HCT116 (cell line): ENCODE measurements at regions not wholly inside any gene's neighbourhood (a gene's known extent, or its start where the extent isn't known, plus 50 kb on each side); places are given as distances from the start of the nearest gene placed in this dataset.

Source experiments
- ATAC-seq: fragments of 200-7000 bp; cut with Tn5 transposase; 2 replicates; pipeline ENCODE4 v1.9.1; 2020; ENCODE audit warnings: mild to moderate bottlenecking, moderate library complexity
- BruUV-seq: library from RNA; stranded (reverse); fragments of 400-500 nt; replicated peaks from 2 replicates; lab custom pipeline; 2021; lab: Mats Ljungman, UMichigan
- CTCF ChIA-PET: fragments of 300-600 bp; sonication (Branson Sonifier 250); formaldehyde crosslinking; loops from one replicate; lab custom pipeline; 2021; ENCODE audit warnings: antibody characterized with exemption; lab: Charles Lee
- POLR2A ChIA-PET: fragments of 300-600, 350-600 bp; sonication (Branson Sonifier 250); formaldehyde crosslinking; loops from one replicate; lab custom pipeline; 2021; ENCODE audit warnings: antibody characterized with exemption; lab: Charles Lee
- RAD21 ChIA-PET, 2 experiments: fragments of 300-600 bp; sonication (Branson Sonifier 250); formaldehyde crosslinking; loops; one replicate each; lab custom pipeline; 2023; ENCODE audit warnings: low total read pairs in 2 of 2; ENCODE audit not compliant: uncharacterized antibody in 2 of 2, unreplicated experiment in 2 of 2, low non-redundant PET in 1 of 2; lab: Charles Lee
- DNase-seq: peaks from one replicate; pipeline ENCODE4 v3.0.0-alpha.2; 2010; ENCODE audit warnings: low read depth, low spot score
- H2AFZ ChIP-seq: fragments of 200-600 bp; shearing (Covaris generic), sonication (generic); 2 replicates; pipeline ENCODE4 v1.6.1; 2017; ENCODE audit warnings: low read depth, mixed run types, mixed read lengths, antibody characterized with exemption, low read length; ENCODE audit not compliant: poor library complexity, severe bottlenecking
- H3K27ac ChIP-seq: 2 replicates; pipeline ENCODE4 v1.5.1; 2012; ENCODE audit warnings: low read depth, low read length
- H3K27me3 ChIP-seq: fragments of 200-600 bp; sonication (generic); 2 replicates; pipeline ENCODE4 v1.6.1; 2016; ENCODE audit warnings: mixed run types, low read length, mixed read lengths; ENCODE audit not compliant: insufficient read depth
- H3K36me3 ChIP-seq, 2 experiments: fragments of 200-500 bp in 1 of 2; fragments of 200-600 bp in 1 of 2; sonication (Bioruptor generic) in 1 of 2; sonication (generic) in 1 of 2; 2 replicates each; pipeline versions ENCODE4 v1.5.1 to v1.6.1; 2014 to 2016; ENCODE audit warnings: low read length in 2 of 2, inconsistent platforms in 1 of 2, mixed read lengths in 1 of 2, mixed run types in 1 of 2; ENCODE audit not compliant: insufficient read depth in 2 of 2, control insufficient read depth in 1 of 2
- H3K4me1 ChIP-seq, 2 experiments: fragments of 200-600 bp in 1 of 2; sonication (generic) in 1 of 2; 2 replicates each; pipeline versions ENCODE4 v1.5.1 to v1.6.1; 2012 to 2017; ENCODE audit warnings: low read length in 2 of 2, inconsistent platforms in 1 of 2, mild to moderate bottlenecking in 1 of 2, mixed read lengths in 1 of 2, mixed run types in 1 of 2, moderate library complexity in 1 of 2; ENCODE audit not compliant: insufficient read depth in 2 of 2, control insufficient read depth in 1 of 2
- H3K4me2 ChIP-seq: fragments of 200-600 bp; sonication (generic); 2 replicates; pipeline ENCODE4 v1.6.1; 2017; ENCODE audit warnings: mixed run types, low read length, mixed read lengths
- H3K4me3 ChIP-seq, 2 experiments: fragments of 200-600 bp in 1 of 2; sonication (generic) in 1 of 2; replicated peaks in 1 of 2; 2 replicates each; pipeline ENCODE4 v1.5.1; 2011 to 2016; ENCODE audit warnings: low read length in 2 of 2, control low read depth in 1 of 2, low read depth in 1 of 2, mild to moderate bottlenecking in 1 of 2, mixed read lengths in 1 of 2, mixed run types in 1 of 2
- H3K79me2 ChIP-seq: fragments of 200-600 bp; sonication (generic); 2 replicates; pipeline ENCODE4 v1.6.1; 2017; ENCODE audit warnings: mild to moderate bottlenecking, mixed run types, low read length, moderate library complexity, mixed read lengths; ENCODE audit not compliant: insufficient read depth
- H3K9ac ChIP-seq: fragments of 200-600 bp; sonication (generic); 2 replicates; pipeline ENCODE4 v1.6.1; 2016; ENCODE audit warnings: low read length, mixed read lengths
- H3K9me2 ChIP-seq: fragments of 200-600 bp; sonication (generic), shearing (Covaris generic); 2 replicates; pipeline ENCODE4 v1.6.1; 2017; ENCODE audit warnings: mixed run types, mild to moderate bottlenecking, moderate library complexity; ENCODE audit not compliant: insufficient read depth
- H3K9me3 ChIP-seq, 2 experiments: fragments of 200-500 bp in 1 of 2; fragments of 200-600 bp in 1 of 2; sonication (Bioruptor generic) in 1 of 2; sonication (generic) in 1 of 2; 2 replicates each; pipeline ENCODE4 v1.6.1; 2014 to 2017; ENCODE audit warnings: low read length in 2 of 2, mixed read lengths in 2 of 2, inconsistent platforms in 1 of 2, low read depth in 1 of 2, mild to moderate bottlenecking in 1 of 2, mixed run types in 1 of 2, moderate library complexity in 1 of 2; ENCODE audit not compliant: control insufficient read depth in 1 of 2, insufficient read depth in 1 of 2
- H4K20me1 ChIP-seq: fragments of 200-600 bp; sonication (generic), shearing (Covaris generic); 2 replicates; pipeline ENCODE4 v1.6.1; 2017; ENCODE audit warnings: mixed run types, mild to moderate bottlenecking, moderate library complexity; ENCODE audit not compliant: insufficient read depth
- ELF1 ChIP-seq: IDR thresholded peaks from 2 replicates; pipeline ENCODE4 v1.6.1; 2012; ENCODE audit warnings: low read depth, borderline replicate concordance
- FOSL1 ChIP-seq: IDR thresholded peaks from 2 replicates; pipeline ENCODE4 v1.6.1; 2012; ENCODE audit warnings: low read depth
- RAD21 ChIP-seq: IDR thresholded peaks from 2 replicates; pipeline ENCODE4 v1.6.1; 2012; ENCODE audit warnings: low read depth, mild to moderate bottlenecking
- YY1 ChIP-seq: IDR thresholded peaks from 2 replicates; pipeline ENCODE4 v1.6.1; 2011; ENCODE audit warnings: low read length, low read depth, moderate library complexity, mild to moderate bottlenecking; ENCODE audit not compliant: insufficient replicate concordance; ENCODE audit errors: extremely low read depth
- ZFX ChIP-seq: fragments of 450-650 bp; IDR thresholded peaks from 2 replicates; pipeline ENCODE4 v1.6.1; 2017
- intact Hi-C: fragments of 100-400 bp; cut with micrococcal nuclease; formaldehyde crosslinking; loops from 2 replicates; pipeline ENCODE4 v1.10.0; 2022
- TF ChIP-seq, protein P1 (sequence below): IDR thresholded peaks from 2 replicates; pipeline ENCODE4 v1.6.1; 2011; ENCODE audit warnings: mild to moderate bottlenecking, low read length, moderate library complexity; ENCODE audit not compliant: insufficient replicate concordance; ENCODE audit errors: extremely low read depth

- BruUV-seq = no TSS peak
- H3K4me1 ChIP-seq = no peaks in the 10 kb centered on the region
Observed at GRCh38 chr7:156461881-156462665, 178.5 kb upstream of the RNF32 start.

More at GRCh38 chr7:156461881-156462665, 178.5 kb upstream of the RNF32 start:
- Histone ChIP-seq H3K9me3 (no peaks in the 10 kb centered on the region), H3K36me3 (no peaks in the 10 kb centered on the region), H3K4me2 (no peak overlapping the region), H2AFZ (no peak overlapping the region), H3K4me3 (no peak overlapping the region), H3K9me2 (no peaks in the 10 kb centered on the region), H3K27ac (no peak overlapping the region), H3K9ac (no peak overlapping the region), H3K27me3 (peaks cover 7% of the 10 kb centered on the region; the same call in 1 of the 2 replicates), H3K79me2 (no peaks in the 10 kb centered on the region), H4K20me1 (no peaks in the 10 kb centered on the region)
- intact Hi-C loops = no loop called here
- ChIA-PET POLR2A (no interaction called here), RAD21 (no interaction called here), CTCF (no interaction called here)
- DNase-seq (no peak), ATAC-seq (0 out of 2 replicates have a peak, but pooled peaks have one; percentile 9)
- TF ChIP-seq FOSL1 (no peak), RAD21 (no peak), ELF1 (no peak), ZFX (no peak), YY1 (no peak)
- TF ChIP-seq, protein P1, sequence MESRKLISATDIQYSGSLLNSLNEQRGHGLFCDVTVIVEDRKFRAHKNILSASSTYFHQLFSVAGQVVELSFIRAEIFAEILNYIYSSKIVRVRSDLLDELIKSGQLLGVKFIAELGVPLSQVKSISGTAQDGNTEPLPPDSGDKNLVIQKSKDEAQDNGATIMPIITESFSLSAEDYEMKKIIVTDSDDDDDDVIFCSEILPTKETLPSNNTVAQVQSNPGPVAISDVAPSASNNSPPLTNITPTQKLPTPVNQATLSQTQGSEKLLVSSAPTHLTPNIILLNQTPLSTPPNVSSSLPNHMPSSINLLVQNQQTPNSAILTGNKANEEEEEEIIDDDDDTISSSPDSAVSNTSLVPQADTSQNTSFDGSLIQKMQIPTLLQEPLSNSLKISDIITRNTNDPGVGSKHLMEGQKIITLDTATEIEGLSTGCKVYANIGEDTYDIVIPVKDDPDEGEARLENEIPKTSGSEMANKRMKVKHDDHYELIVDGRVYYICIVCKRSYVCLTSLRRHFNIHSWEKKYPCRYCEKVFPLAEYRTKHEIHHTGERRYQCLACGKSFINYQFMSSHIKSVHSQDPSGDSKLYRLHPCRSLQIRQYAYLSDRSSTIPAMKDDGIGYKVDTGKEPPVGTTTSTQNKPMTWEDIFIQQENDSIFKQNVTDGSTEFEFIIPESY = no peak
